ENCODE measurements at regions not wholly inside any gene's neighbourhood (a gene's known extent, or its start where the extent isn't known, plus 50 kb on each side); places are given as distances from the start of the nearest gene placed in this dataset.
"Not testable (repeated sequence)": the region's sequence is repeated elsewhere in the genome, so short reads cannot be mapped to it uniquely, and the experiment has no call there.

DNA sequence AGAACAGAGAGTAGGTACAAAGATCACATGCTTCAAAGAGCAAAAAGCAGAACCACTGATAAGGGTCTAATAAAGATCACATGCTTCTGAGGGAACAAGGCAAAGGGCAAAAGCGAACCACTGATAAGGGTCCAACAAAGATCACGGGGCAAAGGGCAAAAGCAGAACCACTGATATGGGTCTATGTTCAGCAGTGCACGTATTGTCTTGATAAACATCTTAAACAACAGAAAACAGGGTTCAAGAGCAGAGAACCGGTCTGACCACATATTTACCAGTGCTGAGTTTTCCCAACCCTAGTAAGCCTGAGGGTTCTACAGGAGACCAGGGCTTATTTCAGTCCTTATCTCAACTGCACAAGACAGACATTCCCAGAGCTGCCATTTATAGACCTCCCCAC is 362.7 kb upstream of the ATXN7L3B start:
- TF ChIP-seq, protein P1, sequence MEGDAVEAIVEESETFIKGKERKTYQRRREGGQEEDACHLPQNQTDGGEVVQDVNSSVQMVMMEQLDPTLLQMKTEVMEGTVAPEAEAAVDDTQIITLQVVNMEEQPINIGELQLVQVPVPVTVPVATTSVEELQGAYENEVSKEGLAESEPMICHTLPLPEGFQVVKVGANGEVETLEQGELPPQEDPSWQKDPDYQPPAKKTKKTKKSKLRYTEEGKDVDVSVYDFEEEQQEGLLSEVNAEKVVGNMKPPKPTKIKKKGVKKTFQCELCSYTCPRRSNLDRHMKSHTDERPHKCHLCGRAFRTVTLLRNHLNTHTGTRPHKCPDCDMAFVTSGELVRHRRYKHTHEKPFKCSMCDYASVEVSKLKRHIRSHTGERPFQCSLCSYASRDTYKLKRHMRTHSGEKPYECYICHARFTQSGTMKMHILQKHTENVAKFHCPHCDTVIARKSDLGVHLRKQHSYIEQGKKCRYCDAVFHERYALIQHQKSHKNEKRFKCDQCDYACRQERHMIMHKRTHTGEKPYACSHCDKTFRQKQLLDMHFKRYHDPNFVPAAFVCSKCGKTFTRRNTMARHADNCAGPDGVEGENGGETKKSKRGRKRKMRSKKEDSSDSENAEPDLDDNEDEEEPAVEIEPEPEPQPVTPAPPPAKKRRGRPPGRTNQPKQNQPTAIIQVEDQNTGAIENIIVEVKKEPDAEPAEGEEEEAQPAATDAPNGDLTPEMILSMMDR (IDR thresholded peaks at IDR 0.05): not testable (repeated sequence)
- TF ChIP-seq, protein P2, sequence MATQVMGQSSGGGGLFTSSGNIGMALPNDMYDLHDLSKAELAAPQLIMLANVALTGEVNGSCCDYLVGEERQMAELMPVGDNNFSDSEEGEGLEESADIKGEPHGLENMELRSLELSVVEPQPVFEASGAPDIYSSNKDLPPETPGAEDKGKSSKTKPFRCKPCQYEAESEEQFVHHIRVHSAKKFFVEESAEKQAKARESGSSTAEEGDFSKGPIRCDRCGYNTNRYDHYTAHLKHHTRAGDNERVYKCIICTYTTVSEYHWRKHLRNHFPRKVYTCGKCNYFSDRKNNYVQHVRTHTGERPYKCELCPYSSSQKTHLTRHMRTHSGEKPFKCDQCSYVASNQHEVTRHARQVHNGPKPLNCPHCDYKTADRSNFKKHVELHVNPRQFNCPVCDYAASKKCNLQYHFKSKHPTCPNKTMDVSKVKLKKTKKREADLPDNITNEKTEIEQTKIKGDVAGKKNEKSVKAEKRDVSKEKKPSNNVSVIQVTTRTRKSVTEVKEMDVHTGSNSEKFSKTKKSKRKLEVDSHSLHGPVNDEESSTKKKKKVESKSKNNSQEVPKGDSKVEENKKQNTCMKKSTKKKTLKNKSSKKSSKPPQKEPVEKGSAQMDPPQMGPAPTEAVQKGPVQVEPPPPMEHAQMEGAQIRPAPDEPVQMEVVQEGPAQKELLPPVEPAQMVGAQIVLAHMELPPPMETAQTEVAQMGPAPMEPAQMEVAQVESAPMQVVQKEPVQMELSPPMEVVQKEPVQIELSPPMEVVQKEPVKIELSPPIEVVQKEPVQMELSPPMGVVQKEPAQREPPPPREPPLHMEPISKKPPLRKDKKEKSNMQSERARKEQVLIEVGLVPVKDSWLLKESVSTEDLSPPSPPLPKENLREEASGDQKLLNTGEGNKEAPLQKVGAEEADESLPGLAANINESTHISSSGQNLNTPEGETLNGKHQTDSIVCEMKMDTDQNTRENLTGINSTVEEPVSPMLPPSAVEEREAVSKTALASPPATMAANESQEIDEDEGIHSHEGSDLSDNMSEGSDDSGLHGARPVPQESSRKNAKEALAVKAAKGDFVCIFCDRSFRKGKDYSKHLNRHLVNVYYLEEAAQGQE (IDR thresholded peaks at IDR 0.05; ENCODE audit: insufficient read depth in 1 of 2, low read depth in 2 of 2, low read length in 1 of 2): not testable (repeated sequence)

All from Panc1 (cell line).